GM23338 (cell line): ENCODE measurements at regions not wholly inside any gene's neighbourhood (a gene's known extent, or its start where the extent isn't known, plus 50 kb on each side); places are given as distances from the start of the nearest gene placed in this dataset.

Experiments used
- ATAC-seq: fragments of 200-7000 bp; cut with Tn5 transposase; 3 replicates; pipeline ENCODE4 v1.9.1; 2020
- DNase-seq: peaks from one replicate; pipeline ENCODE4 v3.0.0-alpha.2; 2015; ENCODE audit warnings: low spot score
- H2AFZ ChIP-seq: fragments of 200-600 bp; sonication (generic); 2 replicates; pipeline ENCODE4 v1.8.0; 2016; ENCODE audit warnings: antibody characterized with exemption, mild to moderate bottlenecking, moderate library complexity
- H3F3A ChIP-seq: fragments of 200-600 bp; sonication (generic); replicated peaks from 2 replicates; pipeline ENCODE4 v1.8.0; 2017; ENCODE audit warnings: antibody characterized with exemption, mixed run types, low read depth
- H3K27ac ChIP-seq: fragments of 200-600 bp; sonication (generic); 2 replicates; pipeline ENCODE4 v1.6.1; 2016; ENCODE audit warnings: low read depth
- H3K27me3 ChIP-seq: fragments of 200-600 bp; sonication (generic); 2 replicates; pipeline ENCODE4 v1.8.0; 2016; ENCODE audit warnings: mild to moderate bottlenecking, mixed run types, moderate library complexity; ENCODE audit not compliant: insufficient read depth
- H3K36me3 ChIP-seq: fragments of 200-600 bp; sonication (generic); 2 replicates; pipeline ENCODE4 v1.8.0; 2016; ENCODE audit warnings: mild to moderate bottlenecking; ENCODE audit not compliant: insufficient read depth
- H3K4me1 ChIP-seq: fragments of 200-600 bp; sonication (generic); 2 replicates; pipeline ENCODE4 v1.8.0; 2016; ENCODE audit warnings: mild to moderate bottlenecking, moderate library complexity; ENCODE audit not compliant: insufficient read depth
- H3K4me2 ChIP-seq: fragments of 200-600 bp; sonication (generic); 2 replicates; pipeline ENCODE4 v1.7.1; 2017; ENCODE audit warnings: mixed run types
- H3K4me3 ChIP-seq: fragments of 200-600 bp; sonication (generic); 2 replicates; pipeline ENCODE4 v1.6.1; 2016; ENCODE audit warnings: mixed run types
- H3K79me2 ChIP-seq: fragments of 200-600 bp; sonication (generic); replicated peaks from 2 replicates; pipeline ENCODE4 v1.8.0; 2017; ENCODE audit warnings: mild to moderate bottlenecking; ENCODE audit not compliant: insufficient read depth
- H3K9me2 ChIP-seq: fragments of 200-600 bp; sonication (generic); 2 replicates; pipeline ENCODE4 v1.8.0; 2017; ENCODE audit not compliant: insufficient read depth
- H4K20me1 ChIP-seq: fragments of 200-600 bp; sonication (generic); replicated peaks from 2 replicates; pipeline ENCODE4 v1.8.0; 2017; ENCODE audit warnings: mild to moderate bottlenecking; ENCODE audit not compliant: insufficient read depth
- H3K27ac Mint-ChIP-seq: 2 replicates; pipeline ENCODE4 v1.8.0; 2020; ENCODE audit warnings: inconsistent platforms, mild to moderate bottlenecking, moderate library complexity, mixed read lengths
- H3K27me3 Mint-ChIP-seq: 3 replicates; pipeline ENCODE4 v1.8.0; 2022; ENCODE audit warnings: low read depth, mild to moderate bottlenecking, moderate library complexity, mixed read lengths, inconsistent platforms; ENCODE audit not compliant: insufficient read depth, poor library complexity
- H3K36me3 Mint-ChIP-seq: 3 replicates; pipeline ENCODE4 v1.8.0; 2021; ENCODE audit warnings: low read depth, mild to moderate bottlenecking, inconsistent platforms, moderate library complexity, mixed read lengths
- H3K4me1 Mint-ChIP-seq: 3 replicates; pipeline ENCODE4 v1.8.0; 2020; ENCODE audit warnings: mild to moderate bottlenecking, inconsistent platforms, mixed read lengths
- H3K4me3 Mint-ChIP-seq: 3 replicates; pipeline ENCODE4 v1.8.0; 2021; ENCODE audit warnings: moderate library complexity, mild to moderate bottlenecking, inconsistent platforms, mixed read lengths
- H3K9me3 Mint-ChIP-seq: 3 replicates; pipeline ENCODE4 v1.8.0; 2020; ENCODE audit warnings: moderate library complexity, mild to moderate bottlenecking, inconsistent platforms, mixed read lengths
- CREB1 ChIP-seq: fragments of 250-450 bp; sonication (Bioruptor Pico); IDR thresholded peaks from 2 replicates; pipeline ENCODE4 v1.5.0; 2020; ENCODE audit warnings: low read depth, mild to moderate bottlenecking, moderate library complexity
- CTCF ChIP-seq, 2 experiments: fragments of 200-600 bp in 1 of 2; sonication (generic) in 1 of 2; conservative IDR thresholded peaks; 2 replicates each; pipeline versions ENCODE4 v1.5.1 to v1.6.1; 2016 to 2017; ENCODE audit warnings: antibody characterized with exemption in 2 of 2, low read depth in 2 of 2, mild to moderate bottlenecking in 2 of 2, moderate library complexity in 1 of 2
- EZH2 ChIP-seq: fragments of 200-600 bp; sonication (generic); IDR thresholded peaks from one replicate; pipeline ENCODE4 v1.8.0; 2017; ENCODE audit warnings: antibody characterized with exemption, mild to moderate bottlenecking, low read depth; ENCODE audit not compliant: unreplicated experiment
- EZH2phosphoT487 ChIP-seq: fragments of 200-600 bp; sonication (generic); IDR thresholded peaks from one replicate; pipeline ENCODE4 v1.8.1; 2018; ENCODE audit warnings: antibody characterized with exemption; ENCODE audit not compliant: unreplicated experiment
- POLR2AphosphoS5 ChIP-seq: IDR thresholded peaks from 2 replicates; pipeline ENCODE4 v1.6.1; 2016; ENCODE audit warnings: antibody characterized with exemption, low read depth
- STAT1 ChIP-seq: IDR thresholded peaks from one replicate; pipeline ENCODE4 v1.6.1; 2016; ENCODE audit warnings: antibody characterized with exemption; ENCODE audit not compliant: unreplicated experiment
- ZNF331 ChIP-seq: fragments of 250-450 bp; sonication (Bioruptor Pico); IDR thresholded peaks from 2 replicates; pipeline ENCODE4 v1.5.0; 2020; ENCODE audit warnings: low read depth, mild to moderate bottlenecking, moderate library complexity
- ZNF462 ChIP-seq: fragments of 250-450 bp; sonication (Bioruptor Pico); IDR thresholded peaks from 2 replicates; pipeline ENCODE4 v1.5.0; 2020; ENCODE audit warnings: mild to moderate bottlenecking, moderate library complexity

- no peak for TF ChIP-seq CTCF (conservative IDR thresholded peaks at IDR 0.05; ENCODE audit: low read depth in 2 of 2)
- no peak for TF ChIP-seq EZH2
- no peak for TF ChIP-seq ZNF462
These were observed 84.6 kb downstream of the RFLNA start (continued) for GRCh38 chr12:124379379-124379937.

- no peak for ATAC-seq
- Histone ChIP-seq H4K20me1 (peaks cover 14% of the 10 kb centered on the region), H3K4me1 (no peaks in the 10 kb centered on the region), H3K79me2 (no peaks in the 10 kb centered on the region), H3K36me3 (peaks cover 8% of the 10 kb centered on the region; the same call in 1 of the 2 replicates), H3F3A (no peaks in the 10 kb centered on the region), H3K4me3 (no peak overlapping the region), H3K4me2 (no peak overlapping the region), H3K27me3 (no peaks in the 10 kb centered on the region), H2AFZ (no peak overlapping the region), H3K27ac (no peak overlapping the region), H3K9me2 (no peaks in the 10 kb centered on the region)
- Mint-ChIP-seq H3K9me3 (no peaks in the 10 kb centered on the region), H3K36me3 (peaks cover 28% of the 10 kb centered on the region), H3K27me3 (peaks cover 10% of the 10 kb centered on the region), H3K4me3 (no peak overlapping the region), H3K27ac (peak overlapping the region; percentile 68), H3K4me1 (no peaks in the 10 kb centered on the region; the same call in 2 of the 3 replicates)
- no peak for DNase-seq
- TF ChIP-seq STAT1 (no peak), EZH2phosphoT487 (no peak), ZNF331 (CRISPR knock-in tag) (no peak), CREB1 (no peak), ZNF462 (no peak), POLR2AphosphoS5 (no peak)
These were observed 84.0 kb downstream of the RFLNA start for GRCh38 chr12:124378926-124379325.
